CD8-positive, alpha-beta memory T cell (primary cell): ENCODE measurements at regions not wholly inside any gene's neighbourhood (a gene's known extent, or its start where the extent isn't known, plus 50 kb on each side); places are given as distances from the start of the nearest gene placed in this dataset.
"Not testable (repeated sequence)": the region's sequence is repeated elsewhere in the genome, so short reads cannot be mapped to it uniquely, and the experiment has no call there.

Experiments
- CTCF ChIA-PET: fragments of 350-600 bp; sonication (Branson Sonifier 250); formaldehyde crosslinking; loops from one replicate; lab custom pipeline; 2021; ENCODE audit warnings: antibody characterized with exemption; lab: Charles Lee
- POLR2A ChIA-PET: fragments of 350-600 bp; sonication (Branson Sonifier 250); formaldehyde crosslinking; loops from one replicate; lab custom pipeline; 2021; ENCODE audit warnings: antibody characterized with exemption; lab: Charles Lee
- DNase-seq, 5 donors: peaks; one replicate each; pipeline versions ENCODE4 v3.0.0 to v3.0.0-alpha.2; 2020 to 2022; ENCODE audit warnings: mixed read lengths in 1 of 5
- H3K27ac ChIP-seq: one replicate; pipeline ENCODE4 v1.7.0; 2013; ENCODE audit warnings: low read depth, mild to moderate bottlenecking, low read length, moderate library complexity
- H3K27me3 ChIP-seq: 2 replicates; pipeline ENCODE4 v1.7.0; 2013; ENCODE audit warnings: low read length, mild to moderate bottlenecking; ENCODE audit not compliant: insufficient read depth, poor library complexity, severe bottlenecking
- H3K36me3 ChIP-seq: 2 replicates; pipeline ENCODE4 v1.7.0; 2013; ENCODE audit warnings: mild to moderate bottlenecking, low read length, moderate library complexity; ENCODE audit not compliant: insufficient read depth
- H3K4me1 ChIP-seq: 2 replicates; pipeline ENCODE4 v1.7.0; 2013; ENCODE audit warnings: mild to moderate bottlenecking, low read length, moderate library complexity; ENCODE audit not compliant: insufficient read depth
- H3K4me3 ChIP-seq: 2 replicates; pipeline ENCODE4 v1.7.0; 2013; ENCODE audit warnings: mild to moderate bottlenecking, low read length
- H3K9me3 ChIP-seq: 2 replicates; pipeline ENCODE4 v1.7.0; 2013; ENCODE audit warnings: mild to moderate bottlenecking, low read length
- H3K27ac Mint-ChIP-seq, 8 donors: one replicate each; pipeline ENCODE4 v1.8.0; 2020 to 2021; ENCODE audit warnings: mixed read lengths in 8 of 8, mild to moderate bottlenecking in 6 of 8, inconsistent platforms in 3 of 8, moderate library complexity in 3 of 8
- H3K27me3 Mint-ChIP-seq, 2 donors: one replicate each; pipeline ENCODE4 v1.8.0; 2020 to 2021; ENCODE audit warnings: mixed read lengths in 2 of 2, mild to moderate bottlenecking in 1 of 2, moderate library complexity in 1 of 2
- H3K36me3 Mint-ChIP-seq, 3 donors: one replicate each; pipeline ENCODE4 v1.8.0; 2020 to 2021; ENCODE audit warnings: mixed read lengths in 3 of 3, inconsistent platforms in 1 of 3, mild to moderate bottlenecking in 1 of 3
- H3K4me1 Mint-ChIP-seq, 3 donors: one replicate each; pipeline ENCODE4 v1.8.0; 2020 to 2021; ENCODE audit warnings: mixed read lengths in 3 of 3, inconsistent platforms in 1 of 3, mild to moderate bottlenecking in 1 of 3
- H3K4me3 Mint-ChIP-seq, 7 donors: one replicate each; pipeline ENCODE4 v1.8.0; 2020 to 2021; ENCODE audit warnings: mixed read lengths in 7 of 7, mild to moderate bottlenecking in 6 of 7, moderate library complexity in 4 of 7, inconsistent platforms in 2 of 7
- H3K9me3 Mint-ChIP-seq, 5 donors: one replicate each; pipeline ENCODE4 v1.8.0; 2020 to 2022; ENCODE audit warnings: mixed read lengths in 5 of 5, mild to moderate bottlenecking in 3 of 5, moderate library complexity in 2 of 5, inconsistent platforms in 1 of 5

DNA sequence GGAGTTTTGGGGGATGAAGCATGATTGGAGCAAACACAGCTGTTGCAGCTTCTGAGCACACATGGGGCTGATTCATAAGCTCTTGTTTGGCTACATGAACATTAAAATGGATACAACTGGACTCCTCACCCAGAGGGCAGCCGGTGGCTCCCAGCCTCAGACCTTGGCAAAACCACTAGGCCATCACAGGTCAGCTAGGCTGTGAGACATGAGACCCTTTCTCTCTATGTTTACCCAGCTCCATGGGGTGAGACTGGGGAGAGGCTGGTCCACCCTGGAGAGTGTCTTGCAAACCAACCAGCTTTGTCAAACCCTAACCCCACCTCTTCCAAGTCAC is 388.7 kb downstream of the PTPRU start:
- CTCF ChIA-PET, result no interaction called here
- Mint-ChIP-seq H3K4me1 (no peaks in the 10 kb centered on the region), H3K9me3 (peaks cover 0 to 6% (median 2%) of the 10 kb centered on the region in 5 donors), H3K36me3 (peaks cover 0 to 3% (median 0%) of the 10 kb centered on the region in 3 donors), H3K27ac (no peak overlapping the region), H3K27me3 (peaks cover 8 to 35% of the 10 kb centered on the region in 2 donors), H3K4me3 (no peak overlapping the region)
- Histone ChIP-seq H3K36me3 (no peaks in the 10 kb centered on the region), H3K4me1 (no peaks in the 10 kb centered on the region), H3K27me3 (no peaks in the 10 kb centered on the region), H3K27ac (no peak overlapping the region), H3K9me3 (no peaks in the 10 kb centered on the region), H3K4me3 (no peak overlapping the region)
- POLR2A ChIA-PET, result no interaction called here
- no peak for DNase-seq

DNA sequence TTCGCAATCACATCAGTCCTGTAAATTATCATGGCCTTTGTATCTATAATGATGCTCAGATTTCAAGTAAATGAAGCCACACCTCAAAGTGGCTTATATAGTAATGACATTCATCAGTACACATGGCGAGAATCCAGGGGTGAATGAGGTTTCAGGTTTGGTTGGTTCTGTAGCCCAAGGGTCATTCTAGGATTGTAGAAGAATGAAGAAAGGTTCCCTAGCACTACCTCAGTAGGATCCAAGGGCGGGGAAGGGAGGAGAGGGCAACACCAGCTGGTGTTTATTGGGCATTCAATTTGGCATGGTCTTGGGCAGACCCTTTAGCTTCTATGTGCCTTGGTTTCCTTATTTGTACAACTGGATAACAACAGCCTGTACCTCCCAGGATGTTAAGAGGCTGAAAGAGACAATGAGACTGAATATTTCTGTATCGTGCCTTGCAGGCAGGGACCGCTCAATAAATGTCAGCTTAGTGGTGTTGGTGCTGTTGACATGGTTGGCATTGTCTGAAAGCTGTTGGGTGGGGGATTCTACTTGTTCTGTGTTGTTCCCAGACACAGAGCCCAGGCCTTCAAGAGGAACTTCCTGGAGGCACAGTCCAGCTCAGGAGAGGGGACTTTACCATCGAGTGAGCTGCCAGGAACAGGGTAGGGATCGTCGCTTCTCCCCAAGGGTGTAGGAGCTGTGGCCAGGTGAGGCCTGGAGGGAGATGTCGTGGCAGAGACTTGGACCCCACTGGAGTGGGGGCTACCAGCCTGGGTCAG is 388.2 kb downstream of the PTPRU start:
- ChIA-PET POLR2A (no interaction called here), CTCF (no interaction called here)
- Histone ChIP-seq H3K27ac (no peak overlapping the region), H3K27me3 (no peaks in the 10 kb centered on the region), H3K4me3 (no peak overlapping the region), H3K36me3 (no peaks in the 10 kb centered on the region), H3K9me3 (no peaks in the 10 kb centered on the region), H3K4me1 (no peaks in the 10 kb centered on the region)
- Mint-ChIP-seq H3K27me3 (peaks cover 8 to 35% of the 10 kb centered on the region in 2 donors), H3K36me3 (peaks cover 0 to 3% (median 0%) of the 10 kb centered on the region in 3 donors), H3K27ac (peak overlapping the region in 1 of 8 donors; percentile 24), H3K4me1 (no peaks in the 10 kb centered on the region), H3K9me3 (peaks cover 0 to 6% (median 2%) of the 10 kb centered on the region in 5 donors), H3K4me3 (no peak overlapping the region)
- DNase-seq, result no peak

GRCh38 chr1:29623501-29623900 is 387.2 kb downstream of the PTPRU start:
- Mint-ChIP-seq H3K4me1 (no peaks in the 10 kb centered on the region), H3K27me3 (peaks cover 9 to 34% of the 10 kb centered on the region in 2 donors), H3K36me3 (peaks cover 0 to 3% (median 0%) of the 10 kb centered on the region in 3 donors), H3K9me3 (peaks cover 0 to 6% (median 2%) of the 10 kb centered on the region in 5 donors), H3K4me3 (no peak overlapping the region), H3K27ac (no peak overlapping the region)
- CTCF ChIA-PET, result no interaction called here
- Histone ChIP-seq H3K27ac (no peak overlapping the region), H3K4me3 (no peak overlapping the region), H3K27me3 (no peaks in the 10 kb centered on the region), H3K36me3 (no peaks in the 10 kb centered on the region), H3K4me1 (no peaks in the 10 kb centered on the region), H3K9me3 (no peaks in the 10 kb centered on the region)
- DNase-seq, result no peak
- POLR2A ChIA-PET, result no interaction called here

- no peaks in the 10 kb centered on the region for H3K9me3 ChIP-seq
- no peaks in the 10 kb centered on the region for H3K4me1 Mint-ChIP-seq
- H3K27me3 Mint-ChIP-seq, result peaks cover 10 to 34% of the 10 kb centered on the region in 2 donors
- H3K27me3 ChIP-seq, result no peaks in the 10 kb centered on the region
- H3K4me1 ChIP-seq, result no peaks in the 10 kb centered on the region
- no peak overlapping the region for H3K4me3 Mint-ChIP-seq
- DNase-seq, result no peak
- no peak overlapping the region for H3K27ac Mint-ChIP-seq
- H3K36me3 Mint-ChIP-seq, result no peaks in the 10 kb centered on the region
- H3K9me3 Mint-ChIP-seq, result no peaks in the 10 kb centered on the region
- ChIA-PET CTCF (no interaction called here), POLR2A (no interaction called here)
- H3K36me3 ChIP-seq, result no peaks in the 10 kb centered on the region
- no peak overlapping the region for H3K27ac ChIP-seq
- H3K4me3 ChIP-seq, result no peak overlapping the region
These were observed 385.6 kb downstream of the PTPRU start for GRCh38 chr1:29621826-29622435.

DNA sequence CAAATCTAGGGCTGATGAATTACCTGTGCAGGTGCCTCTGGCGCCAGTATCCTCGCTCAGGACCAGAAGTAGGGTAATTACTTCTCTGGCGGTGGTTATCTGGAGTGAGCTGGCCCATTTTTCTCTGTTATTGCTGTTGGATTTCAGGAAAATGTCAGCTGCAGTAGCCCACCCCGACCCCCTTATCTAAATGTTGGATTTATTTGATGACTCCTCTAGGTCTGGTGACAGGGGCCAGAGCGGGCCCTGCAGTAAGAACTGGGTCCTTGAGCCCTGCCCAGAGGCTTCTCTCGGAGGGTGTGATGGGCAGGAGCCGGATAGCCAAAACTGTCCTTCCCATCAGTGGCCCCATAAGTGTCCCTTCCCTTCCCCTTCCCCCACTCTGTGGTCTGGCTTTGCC is 384.3 kb downstream of the PTPRU start:
- Histone ChIP-seq H3K27ac (no peak overlapping the region), H3K9me3 (no peaks in the 10 kb centered on the region), H3K4me1 (no peaks in the 10 kb centered on the region), H3K36me3 (no peaks in the 10 kb centered on the region), H3K27me3 (no peaks in the 10 kb centered on the region), H3K4me3 (no peak overlapping the region)
- POLR2A ChIA-PET, result no interaction called here
- no peaks in the 10 kb centered on the region for H3K4me1 Mint-ChIP-seq
- no peak for DNase-seq
- H3K4me3 Mint-ChIP-seq, result no peak overlapping the region
- H3K27me3 Mint-ChIP-seq, result peaks cover 10 to 34% of the 10 kb centered on the region in 2 donors
- no peaks in the 10 kb centered on the region for H3K9me3 Mint-ChIP-seq
- H3K36me3 Mint-ChIP-seq, result no peaks in the 10 kb centered on the region
- no peak overlapping the region for H3K27ac Mint-ChIP-seq
- CTCF ChIA-PET, result no interaction called here

- Histone ChIP-seq H3K4me1 (no peaks in the 10 kb centered on the region), H3K27me3 (no peaks in the 10 kb centered on the region), H3K36me3 (no peaks in the 10 kb centered on the region), H3K9me3 (no peaks in the 10 kb centered on the region), H3K27ac (no peak overlapping the region), H3K4me3 (no peak overlapping the region)
- no peaks in the 10 kb centered on the region for H3K36me3 Mint-ChIP-seq
- DNase-seq, result no peak
- POLR2A ChIA-PET, result no interaction called here
- no peak overlapping the region for H3K4me3 Mint-ChIP-seq
- H3K9me3 Mint-ChIP-seq, result peaks cover 0 to 7% (median 2%) of the 10 kb centered on the region in 5 donors
- no peak overlapping the region for H3K27ac Mint-ChIP-seq
- CTCF ChIA-PET, result no interaction called here
- no peaks in the 10 kb centered on the region for H3K4me1 Mint-ChIP-seq
- H3K27me3 Mint-ChIP-seq, result peaks cover 2 to 23% of the 10 kb centered on the region in 2 donors
These were observed 370.9 kb downstream of the PTPRU start for GRCh38 chr1:29607236-29607635.

- H3K9me3 ChIP-seq, H3K36me3 Mint-ChIP-seq, POLR2A ChIA-PET, H3K27me3 ChIP-seq, H3K4me1 Mint-ChIP-seq, H3K4me3 Mint-ChIP-seq, H3K4me1 ChIP-seq, H3K27ac ChIP-seq, CTCF ChIA-PET, DNase-seq, H3K27ac Mint-ChIP-seq, H3K4me3 ChIP-seq, H3K36me3 ChIP-seq, H3K9me3 Mint-ChIP-seq: not testable (repeated sequence)
- H3K27me3 Mint-ChIP-seq, result peaks cover 3 to 13% of the 10 kb centered on the region in 2 donors
These were observed 368.5 kb downstream of the PTPRU start for GRCh38 chr1:29604796-29605195.

DNA sequence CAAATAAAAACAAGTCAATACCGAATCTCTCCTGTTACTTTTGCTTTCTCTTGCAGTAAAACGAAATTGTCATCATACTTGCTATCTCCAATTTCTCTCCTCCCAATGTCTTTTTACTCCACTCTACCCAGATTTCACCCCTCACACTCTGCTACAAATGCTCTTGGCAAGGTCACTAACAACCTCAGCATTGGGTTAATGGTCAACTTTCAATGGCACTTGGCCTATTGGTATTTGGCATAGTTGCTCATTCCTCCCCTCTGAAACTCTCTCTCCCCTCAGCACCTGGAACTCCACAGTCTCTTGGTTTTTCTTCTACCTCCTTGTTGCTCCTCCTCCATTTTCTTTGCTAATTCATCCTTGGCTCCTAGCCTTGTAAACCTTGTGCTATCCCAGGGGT is 367.3 kb downstream of the PTPRU start:
- Histone ChIP-seq H3K27ac (no peak overlapping the region), H3K27me3 (no peaks in the 10 kb centered on the region), H3K9me3 (no peaks in the 10 kb centered on the region), H3K4me3 (no peak overlapping the region), H3K36me3 (no peaks in the 10 kb centered on the region), H3K4me1 (no peaks in the 10 kb centered on the region)
- Mint-ChIP-seq H3K4me1 (no peaks in the 10 kb centered on the region), H3K36me3 (no peaks in the 10 kb centered on the region), H3K27ac (no peak overlapping the region), H3K27me3 (peaks cover 3 to 13% of the 10 kb centered on the region in 2 donors), H3K4me3 (no peak overlapping the region), H3K9me3 (peaks cover 0 to 7% (median 2%) of the 10 kb centered on the region in 5 donors)
- DNase-seq, result no peak
- ChIA-PET POLR2A (no interaction called here), CTCF (no interaction called here)
